ENCODE measurements at regions not wholly inside any gene's neighbourhood (a gene's known extent, or its start where the extent isn't known, plus 50 kb on each side); places are given as distances from the start of the nearest gene placed in this dataset.

- Histone ChIP-seq H3K4me3 (ENCODE audit: low read length) (no peak overlapping the region), H3K9me2 (replicated peaks; ENCODE audit: control insufficient read depth, low read length) (no peaks in the 10 kb centered on the region), H3K79me2 (ENCODE audit: control insufficient read depth, low read length) (no peaks in the 10 kb centered on the region), H3K36me3 (ENCODE audit: control insufficient read depth, low read length) (no peaks in the 10 kb centered on the region), H3F3A (ENCODE audit: control insufficient read depth, insufficient read depth) (no peaks in the 10 kb centered on the region), H3K27me3 (ENCODE audit: control insufficient read depth, low read length) (no peaks in the 10 kb centered on the region), H3K4me1 (ENCODE audit: control insufficient read depth, low read length) (no peaks in the 10 kb centered on the region), H3K27ac (ENCODE audit: low read depth, low read length) (no peak overlapping the region), H4K20me1 (ENCODE audit: control insufficient read depth, insufficient read depth, low read depth, low read length) (no peaks in the 10 kb centered on the region), H3K9me3 (ENCODE audit: control insufficient read depth, insufficient read depth, low read length) (no peaks in the 10 kb centered on the region), H3K4me2 (ENCODE audit: low read length) (no peak overlapping the region)
- TF ChIP-seq CTCF (IDR thresholded peaks at IDR 0.05; ENCODE audit: low read depth, low read length, poor library complexity, severe bottlenecking): no peak
- no peak for TF ChIP-seq EZH2phosphoT487 (IDR thresholded peaks at IDR 0.05; ENCODE audit: borderline replicate concordance, low read length)
Observed at GRCh38 chr3:95705786-95706418, 1108.5 kb upstream of the EPHA6 start.

GRCh38 chr3:95707268-95707667 lies 1107.1 kb upstream of the EPHA6 start:
- Histone ChIP-seq H3K36me3 (ENCODE audit: control insufficient read depth, low read length) (no peaks in the 10 kb centered on the region), H3K27me3 (ENCODE audit: control insufficient read depth, low read length) (no peaks in the 10 kb centered on the region), H3K4me2 (ENCODE audit: low read length) (no peak overlapping the region), H3K4me3 (ENCODE audit: low read length) (no peak overlapping the region), H3K4me1 (ENCODE audit: control insufficient read depth, low read length) (no peaks in the 10 kb centered on the region), H4K20me1 (ENCODE audit: control insufficient read depth, insufficient read depth, low read depth, low read length) (no peaks in the 10 kb centered on the region), H3F3A (ENCODE audit: control insufficient read depth, insufficient read depth) (no peaks in the 10 kb centered on the region), H3K9me3 (ENCODE audit: control insufficient read depth, insufficient read depth, low read length) (no peaks in the 10 kb centered on the region), H3K27ac (ENCODE audit: low read depth, low read length) (no peak overlapping the region), H3K9me2 (replicated peaks; ENCODE audit: control insufficient read depth, low read length) (no peaks in the 10 kb centered on the region), H3K79me2 (ENCODE audit: control insufficient read depth, low read length) (no peaks in the 10 kb centered on the region)
- no peak for TF ChIP-seq EZH2phosphoT487 (IDR thresholded peaks at IDR 0.05; ENCODE audit: borderline replicate concordance, low read length)
- TF ChIP-seq CTCF (IDR thresholded peaks at IDR 0.05; ENCODE audit: low read depth, low read length, poor library complexity, severe bottlenecking): no peak

- Histone ChIP-seq H3K4me2 (ENCODE audit: low read length) (no peak overlapping the region), H3K36me3 (ENCODE audit: control insufficient read depth, low read length) (no peaks in the 10 kb centered on the region), H4K20me1 (ENCODE audit: control insufficient read depth, insufficient read depth, low read depth, low read length) (no peaks in the 10 kb centered on the region), H3K27ac (ENCODE audit: low read depth, low read length) (no peak overlapping the region), H3K9me2 (replicated peaks; ENCODE audit: control insufficient read depth, low read length) (no peaks in the 10 kb centered on the region), H3K4me3 (ENCODE audit: low read length) (no peak overlapping the region), H3K79me2 (ENCODE audit: control insufficient read depth, low read length) (no peaks in the 10 kb centered on the region), H3K27me3 (ENCODE audit: control insufficient read depth, low read length) (no peaks in the 10 kb centered on the region), H3K4me1 (ENCODE audit: control insufficient read depth, low read length) (no peaks in the 10 kb centered on the region), H3K9me3 (ENCODE audit: control insufficient read depth, insufficient read depth, low read length) (no peaks in the 10 kb centered on the region), H3F3A (ENCODE audit: control insufficient read depth, insufficient read depth) (no peaks in the 10 kb centered on the region)
- no peak for TF ChIP-seq EZH2phosphoT487 (IDR thresholded peaks at IDR 0.05; ENCODE audit: borderline replicate concordance, low read length)
- no peak for TF ChIP-seq CTCF (IDR thresholded peaks at IDR 0.05; ENCODE audit: low read depth, low read length, poor library complexity, severe bottlenecking)
Observed at GRCh38 chr3:95710684-95711083, 1103.7 kb upstream of the EPHA6 start.

Measured in DOHH2 (cell line).